ENCODE measurements at regions not wholly inside any gene's neighbourhood (a gene's known extent, or its start where the extent isn't known, plus 50 kb on each side); places are given as distances from the start of the nearest gene placed in this dataset.
"Not testable (repeated sequence)": the region's sequence is repeated elsewhere in the genome, so short reads cannot be mapped to it uniquely, and the experiment has no call there.

- Histone ChIP-seq H3K36me3 (no peaks in the 10 kb centered on the region), H3K27me3 (no peaks in the 10 kb centered on the region), H3K9me3 (peaks cover 8 to 17% of the 10 kb centered on the region in 2 donors), H3K4me3 (no peak overlapping the region), H3K27ac (no peak overlapping the region), H3K4me1 (no peaks in the 10 kb centered on the region)
- no peak for DNase-seq (ENCODE audit: low spot score in 2 of 2)
- intact Hi-C loops (cut with DNase I; ENCODE audit: low total_unique reads): no loop called here
- TF ChIP-seq POLR2A (IDR thresholded peaks at IDR 0.05): no peak
- no peak for TF ChIP-seq POLR2AphosphoS5 (IDR thresholded peaks at IDR 0.05)
- no peak for TF ChIP-seq CTCF (IDR thresholded peaks at IDR 0.05)
These were observed 554.3 kb upstream of the GRM3 start for GRCh38 chr7:86089455-86089854.

GRCh38 chr7:86064572-86064971, 579.1 kb upstream of the GRM3 start:
- DNase-seq (ENCODE audit: low spot score in 2 of 2); H3K36me3 ChIP-seq; H3K4me3 ChIP-seq; H3K27ac ChIP-seq; intact Hi-C loops (cut with DNase I; ENCODE audit: low total_unique reads); H3K9me3 ChIP-seq; H3K27me3 ChIP-seq; H3K4me1 ChIP-seq: not testable (repeated sequence)

- H3K27ac ChIP-seq: no peak overlapping the region
- intact Hi-C loops (cut with DNase I; ENCODE audit: low total_unique reads): no loop called here
- no peak for TF ChIP-seq POLR2AphosphoS5 (IDR thresholded peaks at IDR 0.05)
- TF ChIP-seq POLR2A (IDR thresholded peaks at IDR 0.05): no peak
- TF ChIP-seq CTCF (IDR thresholded peaks at IDR 0.05): no peak
- no peak for DNase-seq (ENCODE audit: low spot score in 2 of 2)
- no peak overlapping the region for H3K4me3 ChIP-seq
- H3K9me3 ChIP-seq: peaks cover 20 to 28% of the 10 kb centered on the region in 2 donors
- no peaks in the 10 kb centered on the region for H3K27me3 ChIP-seq
- no peaks in the 10 kb centered on the region for H3K36me3 ChIP-seq
- no peaks in the 10 kb centered on the region for H3K4me1 ChIP-seq
These were observed 585.1 kb upstream of the GRM3 start for GRCh38 chr7:86058649-86059048.

GRCh38 chr7:86050918-86051317, 592.8 kb upstream of the GRM3 start:
- intact Hi-C loops (cut with DNase I; ENCODE audit: low total_unique reads): no loop called here
- H3K4me3 ChIP-seq: no peak overlapping the region
- H3K36me3 ChIP-seq: no peaks in the 10 kb centered on the region
- peaks cover 0 to 4% of the 10 kb centered on the region in 2 donors for H3K9me3 ChIP-seq
- H3K27ac ChIP-seq: no peak overlapping the region
- TF ChIP-seq POLR2A (IDR thresholded peaks at IDR 0.05) (no peak), CTCF (IDR thresholded peaks at IDR 0.05) (no peak), POLR2AphosphoS5 (IDR thresholded peaks at IDR 0.05) (no peak)
- H3K4me1 ChIP-seq: no peaks in the 10 kb centered on the region
- H3K27me3 ChIP-seq: no peaks in the 10 kb centered on the region
- DNase-seq (ENCODE audit: low spot score in 2 of 2): no peak

GRCh38 chr7:86049910-86050309, 593.8 kb upstream of the GRM3 start:
- Histone ChIP-seq H3K4me3 (no peak overlapping the region), H3K27ac (no peak overlapping the region), H3K4me1 (no peaks in the 10 kb centered on the region), H3K9me3 (peaks cover 0 to 4% of the 10 kb centered on the region in 2 donors), H3K36me3 (no peaks in the 10 kb centered on the region), H3K27me3 (no peaks in the 10 kb centered on the region)
- no peak for TF ChIP-seq POLR2AphosphoS5 (IDR thresholded peaks at IDR 0.05)
- no peak for TF ChIP-seq POLR2A (IDR thresholded peaks at IDR 0.05)
- TF ChIP-seq CTCF (IDR thresholded peaks at IDR 0.05): no peak
- intact Hi-C loops (cut with DNase I; ENCODE audit: low total_unique reads): no loop called here
- DNase-seq (ENCODE audit: low spot score in 2 of 2): no peak

GRCh38 chr7:86045197-86045596, 598.5 kb upstream of the GRM3 start:
- H3K27me3 ChIP-seq; H3K27ac ChIP-seq; DNase-seq (ENCODE audit: low spot score in 2 of 2); H3K4me1 ChIP-seq; H3K9me3 ChIP-seq; H3K36me3 ChIP-seq; intact Hi-C loops (cut with DNase I; ENCODE audit: low total_unique reads); H3K4me3 ChIP-seq: not testable (repeated sequence)

Measured in breast epithelium (tissue), 4 donors.